ENCODE measurements at regions not wholly inside any gene's neighbourhood (a gene's known extent, or its start where the extent isn't known, plus 50 kb on each side); places are given as distances from the start of the nearest gene placed in this dataset.

- no peak for TF ChIP-seq RAD21 (IDR thresholded peaks at IDR 0.05; ENCODE audit: low read length)
- TF ChIP-seq POLR2AphosphoS5 (IDR thresholded peaks at IDR 0.05; ENCODE audit: low read depth, low read length), result no peak
- TF ChIP-seq ELF1 (IDR thresholded peaks at IDR 0.05), result no peak
- TF ChIP-seq EP300 (IDR thresholded peaks at IDR 0.05; ENCODE audit: borderline replicate concordance in 1 of 2, low read depth in 1 of 2, low read length in 1 of 2), result no peak
Observed at GRCh38 chr2:128390256-128390990, 71.8 kb upstream of the HS6ST1 start.

All from SK-N-SH (cell line).